SK-N-SH (cell line): ENCODE measurements at regions not wholly inside any gene's neighbourhood (a gene's known extent, or its start where the extent isn't known, plus 50 kb on each side); places are given as distances from the start of the nearest gene placed in this dataset.
A peak's percentile ranks its signal among the peaks of the same experiment; 100 is the strongest.

Experiments
- CTCF ChIA-PET: fragments of 300-600, 350-600 bp; formaldehyde crosslinking; extraction: SDS; loops from one replicate; lab custom pipeline; 2021; lab: Yijun Ruan, JAX
- POLR2A ChIA-PET: fragments of 350-600 bp; sonication (Branson Sonifier 250); formaldehyde crosslinking; extraction: SDS; loops from one replicate; lab custom pipeline; 2020; ENCODE audit warnings: antibody characterized with exemption, inconsistent platforms; lab: Yijun Ruan, JAX
- DNase-seq: peaks from one replicate; pipeline ENCODE4 v3.0.0; 2012
- H2AFZ ChIP-seq: fragments of 200-600 bp; sonication (generic); 2 replicates; pipeline ENCODE4 v1.8.1; 2016; ENCODE audit warnings: antibody characterized with exemption, mild to moderate bottlenecking, low read depth
- H3F3A ChIP-seq: fragments of 200-600 bp; sonication (generic); replicated peaks from 2 replicates; pipeline ENCODE3; 2016; ENCODE audit warnings: antibody characterized with exemption, mild to moderate bottlenecking; ENCODE audit not compliant: insufficient read depth
- H3K27ac ChIP-seq, 2 experiments: fragments of 200-500 bp in 1 of 2; fragments of 200-600 bp in 1 of 2; sonication (Bioruptor generic) in 1 of 2; sonication (generic), shearing (Covaris generic) in 1 of 2; 2 replicates each; pipeline versions ENCODE4 v1.5.1 to v1.6.1; 2014 to 2016; ENCODE audit warnings: low read depth in 2 of 2, inconsistent platforms in 1 of 2, low read length in 1 of 2, mild to moderate bottlenecking in 1 of 2, mixed read lengths in 1 of 2
- H3K27me3 ChIP-seq: fragments of 200-600 bp; sonication (generic), shearing (Covaris generic); 2 replicates; pipeline ENCODE4 v1.6.1; 2016; ENCODE audit warnings: mixed run types; ENCODE audit not compliant: insufficient read depth
- H3K36me3 ChIP-seq, 2 experiments: fragments of 200-500 bp in 1 of 2; fragments of 200-600 bp in 1 of 2; sonication (Bioruptor generic) in 1 of 2; sonication (generic) in 1 of 2; replicated peaks in 1 of 2; 2 replicates each; pipeline versions ENCODE3 to v1.5.1; 2014 to 2016; ENCODE audit warnings: low read length in 1 of 2, mild to moderate bottlenecking in 1 of 2; ENCODE audit not compliant: insufficient read depth in 2 of 2, control insufficient read depth in 1 of 2
- H3K4me1 ChIP-seq, 2 experiments: fragments of 200-500 bp in 1 of 2; fragments of 200-600 bp in 1 of 2; sonication (Bioruptor generic) in 1 of 2; sonication (generic), shearing (Covaris generic) in 1 of 2; 2 replicates each; pipeline versions ENCODE4 v1.5.1 to v1.6.1; 2014 to 2016; ENCODE audit warnings: low read depth in 1 of 2, low read length in 1 of 2, mixed run types in 1 of 2; ENCODE audit not compliant: insufficient read depth in 2 of 2, control insufficient read depth in 1 of 2
- H3K4me2 ChIP-seq: fragments of 200-600 bp; sonication (generic), shearing (Covaris generic); 2 replicates; pipeline ENCODE4 v1.6.1; 2017; ENCODE audit warnings: mixed run types
- H3K4me3 ChIP-seq, 2 experiments: fragments of 200-500 bp in 1 of 2; fragments of 200-600 bp in 1 of 2; sonication (Bioruptor generic) in 1 of 2; sonication (generic), shearing (Covaris generic) in 1 of 2; 2 replicates each; pipeline versions ENCODE4 v1.5.1 to v1.8.1; 2014 to 2016; ENCODE audit warnings: low read depth in 2 of 2, inconsistent platforms in 1 of 2, low read length in 1 of 2, mild to moderate bottlenecking in 1 of 2, mixed read lengths in 1 of 2, moderate library complexity in 1 of 2
- H3K79me2 ChIP-seq: fragments of 200-600 bp; sonication (generic); 2 replicates; pipeline ENCODE4 v1.8.1; 2017; ENCODE audit warnings: mild to moderate bottlenecking; ENCODE audit not compliant: insufficient read depth
- H3K9ac ChIP-seq: fragments of 200-600 bp; sonication (generic); 2 replicates; pipeline ENCODE4 v1.6.1; 2017; ENCODE audit warnings: mixed run types
- H3K9me2 ChIP-seq: fragments of 200-600 bp; sonication (generic); 2 replicates; pipeline ENCODE4 v1.6.1; 2017; ENCODE audit warnings: mixed run types
- H3K9me3 ChIP-seq: fragments of 200-600 bp; sonication (generic); 2 replicates; pipeline ENCODE4 v1.6.1; 2017; ENCODE audit warnings: mixed run types, mild to moderate bottlenecking, moderate library complexity
- H4K20me1 ChIP-seq: fragments of 200-600 bp; sonication (generic); 2 replicates; pipeline ENCODE4 v1.6.1; 2017; ENCODE audit warnings: mild to moderate bottlenecking, mixed run types; ENCODE audit not compliant: insufficient read depth
- EZH2phosphoT487 ChIP-seq: fragments of 200-600 bp; sonication (generic); IDR thresholded peaks from 2 replicates; pipeline ENCODE4 v1.6.1; 2017; ENCODE audit warnings: low read depth, mixed run types, mild to moderate bottlenecking, antibody characterized with exemption, moderate library complexity, borderline replicate concordance
- FOSL2 ChIP-seq: IDR thresholded peaks from 2 replicates; pipeline ENCODE4 v1.4.0; 2012; ENCODE audit warnings: low read depth, mild to moderate bottlenecking, moderate library complexity, borderline replicate concordance
- FOXM1 ChIP-seq: IDR thresholded peaks from 2 replicates; pipeline ENCODE4 v1.4.0; 2012; ENCODE audit warnings: low read depth, mild to moderate bottlenecking
- GABPA ChIP-seq: IDR thresholded peaks from 2 replicates; pipeline ENCODE4 v1.4.0; 2012; ENCODE audit warnings: low read depth, mild to moderate bottlenecking
- GATA2 ChIP-seq: sonication (generic); formaldehyde crosslinking; IDR thresholded peaks from 2 replicates; pipeline ENCODE4 v1.5.0; 2020; ENCODE audit warnings: mild to moderate bottlenecking, missing genetic modification reagents
- JUND ChIP-seq: IDR thresholded peaks from 2 replicates; pipeline ENCODE4 v1.4.0; 2012
- MXI1 ChIP-seq: IDR thresholded peaks from 2 replicates; pipeline ENCODE4 v1.6.1; 2012; ENCODE audit warnings: mild to moderate bottlenecking, low read depth, low read length, improper control_type of control experiment
- NFIC ChIP-seq: IDR thresholded peaks from 2 replicates; pipeline ENCODE4 v1.4.0; 2012; ENCODE audit warnings: borderline replicate concordance
- NRF1 ChIP-seq: IDR thresholded peaks from 2 replicates; pipeline ENCODE4 v1.6.1; 2012; ENCODE audit warnings: low read depth, mild to moderate bottlenecking, low read length
- POLR2AphosphoS5 ChIP-seq: IDR thresholded peaks from 2 replicates; pipeline ENCODE4 v1.6.1; 2012; ENCODE audit warnings: low read depth, low read length
- RFX5 ChIP-seq: IDR thresholded peaks from 2 replicates; pipeline ENCODE4 v1.6.1; 2012; ENCODE audit warnings: mild to moderate bottlenecking, improper control_type of control experiment, low read length
- RXRA ChIP-seq: IDR thresholded peaks from 2 replicates; pipeline ENCODE4 v1.4.0; 2012; ENCODE audit warnings: low read depth, mild to moderate bottlenecking, borderline replicate concordance
- TCF12 ChIP-seq: IDR thresholded peaks from 2 replicates; pipeline ENCODE4 v1.4.0; 2012
- YY1 ChIP-seq: IDR thresholded peaks from 2 replicates; pipeline ENCODE4 v1.4.0; 2012; ENCODE audit warnings: low read depth, mild to moderate bottlenecking
- WGBS: methylation state at CpG from one replicate; pipeline ENCODE4 v1.1.6; 2017; ENCODE audit warnings: low lambda C conversion rate; 5-methylcytosine and 5-hydroxymethylcytosine counted together
- TF ChIP-seq, protein P1 (sequence below): fragments of 200-600 bp; sonication (generic); IDR thresholded peaks from 2 replicates; pipeline ENCODE4 v1.6.1; 2017; ENCODE audit warnings: antibody characterized with exemption, mild to moderate bottlenecking, moderate library complexity
- TF ChIP-seq, protein P2 (sequence below): IDR thresholded peaks from 2 replicates; pipeline ENCODE4 v1.4.0; 2012; ENCODE audit warnings: low read depth, borderline replicate concordance
- TF ChIP-seq, protein P3 (sequence below): IDR thresholded peaks from 2 replicates; pipeline ENCODE4 v1.4.0; 2012; ENCODE audit warnings: low read depth, borderline replicate concordance
- TF ChIP-seq, protein P4 (sequence below): IDR thresholded peaks from 2 replicates; pipeline ENCODE4 v1.6.1; 2012; ENCODE audit warnings: mild to moderate bottlenecking, low read depth, low read length, moderate library complexity
- TF ChIP-seq, protein P5 (sequence below): IDR thresholded peaks from 2 replicates; pipeline ENCODE4 v1.4.0; 2012; ENCODE audit warnings: low read depth

GRCh38 chr16:64132190-64132589 lies 989.7 kb downstream of the CDH11 start:
- Histone ChIP-seq H3F3A (no peaks in the 10 kb centered on the region), H3K27ac (no peak overlapping the region), H3K27me3 (no peaks in the 10 kb centered on the region), H3K9ac (no peak overlapping the region), H3K4me2 (no peak overlapping the region), H3K9me2 (no peaks in the 10 kb centered on the region), H4K20me1 (no peaks in the 10 kb centered on the region), H2AFZ (0 out of 2 replicates have a peak overlapping the region, but pooled peaks have one; percentile 9), H3K4me1 (peaks cover 0 to 7% of the 10 kb centered on the region in 2 experiments; a peak in 2 of 4 replicates), H3K9me3 (no peaks in the 10 kb centered on the region), H3K79me2 (no peaks in the 10 kb centered on the region), H3K36me3 (no peaks in the 10 kb centered on the region), H3K4me3 (no peak overlapping the region)
- ChIA-PET POLR2A (no interaction called here), CTCF (no interaction called here)
- TF ChIP-seq JUND: no peak
- TF ChIP-seq, protein P1, sequence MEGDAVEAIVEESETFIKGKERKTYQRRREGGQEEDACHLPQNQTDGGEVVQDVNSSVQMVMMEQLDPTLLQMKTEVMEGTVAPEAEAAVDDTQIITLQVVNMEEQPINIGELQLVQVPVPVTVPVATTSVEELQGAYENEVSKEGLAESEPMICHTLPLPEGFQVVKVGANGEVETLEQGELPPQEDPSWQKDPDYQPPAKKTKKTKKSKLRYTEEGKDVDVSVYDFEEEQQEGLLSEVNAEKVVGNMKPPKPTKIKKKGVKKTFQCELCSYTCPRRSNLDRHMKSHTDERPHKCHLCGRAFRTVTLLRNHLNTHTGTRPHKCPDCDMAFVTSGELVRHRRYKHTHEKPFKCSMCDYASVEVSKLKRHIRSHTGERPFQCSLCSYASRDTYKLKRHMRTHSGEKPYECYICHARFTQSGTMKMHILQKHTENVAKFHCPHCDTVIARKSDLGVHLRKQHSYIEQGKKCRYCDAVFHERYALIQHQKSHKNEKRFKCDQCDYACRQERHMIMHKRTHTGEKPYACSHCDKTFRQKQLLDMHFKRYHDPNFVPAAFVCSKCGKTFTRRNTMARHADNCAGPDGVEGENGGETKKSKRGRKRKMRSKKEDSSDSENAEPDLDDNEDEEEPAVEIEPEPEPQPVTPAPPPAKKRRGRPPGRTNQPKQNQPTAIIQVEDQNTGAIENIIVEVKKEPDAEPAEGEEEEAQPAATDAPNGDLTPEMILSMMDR: no peak
- no peak for TF ChIP-seq EZH2phosphoT487
- TF ChIP-seq NRF1: no peak
- TF ChIP-seq, protein P2, sequence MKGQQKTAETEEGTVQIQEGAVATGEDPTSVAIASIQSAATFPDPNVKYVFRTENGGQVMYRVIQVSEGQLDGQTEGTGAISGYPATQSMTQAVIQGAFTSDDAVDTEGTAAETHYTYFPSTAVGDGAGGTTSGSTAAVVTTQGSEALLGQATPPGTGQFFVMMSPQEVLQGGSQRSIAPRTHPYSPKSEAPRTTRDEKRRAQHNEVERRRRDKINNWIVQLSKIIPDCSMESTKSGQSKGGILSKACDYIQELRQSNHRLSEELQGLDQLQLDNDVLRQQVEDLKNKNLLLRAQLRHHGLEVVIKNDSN: no peak
- TF ChIP-seq YY1: no peak
- no peak for TF ChIP-seq MXI1
- TF ChIP-seq RXRA: no peak
- no peak for TF ChIP-seq FOSL2
- TF ChIP-seq, protein P3, sequence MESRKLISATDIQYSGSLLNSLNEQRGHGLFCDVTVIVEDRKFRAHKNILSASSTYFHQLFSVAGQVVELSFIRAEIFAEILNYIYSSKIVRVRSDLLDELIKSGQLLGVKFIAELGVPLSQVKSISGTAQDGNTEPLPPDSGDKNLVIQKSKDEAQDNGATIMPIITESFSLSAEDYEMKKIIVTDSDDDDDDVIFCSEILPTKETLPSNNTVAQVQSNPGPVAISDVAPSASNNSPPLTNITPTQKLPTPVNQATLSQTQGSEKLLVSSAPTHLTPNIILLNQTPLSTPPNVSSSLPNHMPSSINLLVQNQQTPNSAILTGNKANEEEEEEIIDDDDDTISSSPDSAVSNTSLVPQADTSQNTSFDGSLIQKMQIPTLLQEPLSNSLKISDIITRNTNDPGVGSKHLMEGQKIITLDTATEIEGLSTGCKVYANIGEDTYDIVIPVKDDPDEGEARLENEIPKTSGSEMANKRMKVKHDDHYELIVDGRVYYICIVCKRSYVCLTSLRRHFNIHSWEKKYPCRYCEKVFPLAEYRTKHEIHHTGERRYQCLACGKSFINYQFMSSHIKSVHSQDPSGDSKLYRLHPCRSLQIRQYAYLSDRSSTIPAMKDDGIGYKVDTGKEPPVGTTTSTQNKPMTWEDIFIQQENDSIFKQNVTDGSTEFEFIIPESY: no peak
- TF ChIP-seq, protein P4, sequence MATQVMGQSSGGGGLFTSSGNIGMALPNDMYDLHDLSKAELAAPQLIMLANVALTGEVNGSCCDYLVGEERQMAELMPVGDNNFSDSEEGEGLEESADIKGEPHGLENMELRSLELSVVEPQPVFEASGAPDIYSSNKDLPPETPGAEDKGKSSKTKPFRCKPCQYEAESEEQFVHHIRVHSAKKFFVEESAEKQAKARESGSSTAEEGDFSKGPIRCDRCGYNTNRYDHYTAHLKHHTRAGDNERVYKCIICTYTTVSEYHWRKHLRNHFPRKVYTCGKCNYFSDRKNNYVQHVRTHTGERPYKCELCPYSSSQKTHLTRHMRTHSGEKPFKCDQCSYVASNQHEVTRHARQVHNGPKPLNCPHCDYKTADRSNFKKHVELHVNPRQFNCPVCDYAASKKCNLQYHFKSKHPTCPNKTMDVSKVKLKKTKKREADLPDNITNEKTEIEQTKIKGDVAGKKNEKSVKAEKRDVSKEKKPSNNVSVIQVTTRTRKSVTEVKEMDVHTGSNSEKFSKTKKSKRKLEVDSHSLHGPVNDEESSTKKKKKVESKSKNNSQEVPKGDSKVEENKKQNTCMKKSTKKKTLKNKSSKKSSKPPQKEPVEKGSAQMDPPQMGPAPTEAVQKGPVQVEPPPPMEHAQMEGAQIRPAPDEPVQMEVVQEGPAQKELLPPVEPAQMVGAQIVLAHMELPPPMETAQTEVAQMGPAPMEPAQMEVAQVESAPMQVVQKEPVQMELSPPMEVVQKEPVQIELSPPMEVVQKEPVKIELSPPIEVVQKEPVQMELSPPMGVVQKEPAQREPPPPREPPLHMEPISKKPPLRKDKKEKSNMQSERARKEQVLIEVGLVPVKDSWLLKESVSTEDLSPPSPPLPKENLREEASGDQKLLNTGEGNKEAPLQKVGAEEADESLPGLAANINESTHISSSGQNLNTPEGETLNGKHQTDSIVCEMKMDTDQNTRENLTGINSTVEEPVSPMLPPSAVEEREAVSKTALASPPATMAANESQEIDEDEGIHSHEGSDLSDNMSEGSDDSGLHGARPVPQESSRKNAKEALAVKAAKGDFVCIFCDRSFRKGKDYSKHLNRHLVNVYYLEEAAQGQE: no peak
- no peak for TF ChIP-seq TCF12
- no peak for TF ChIP-seq GABPA
- no peak for TF ChIP-seq FOXM1
- TF ChIP-seq, protein P5, sequence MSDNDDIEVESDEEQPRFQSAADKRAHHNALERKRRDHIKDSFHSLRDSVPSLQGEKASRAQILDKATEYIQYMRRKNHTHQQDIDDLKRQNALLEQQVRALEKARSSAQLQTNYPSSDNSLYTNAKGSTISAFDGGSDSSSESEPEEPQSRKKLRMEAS: no peak
- TF ChIP-seq POLR2AphosphoS5: no peak
- TF ChIP-seq NFIC: no peak
- no peak for TF ChIP-seq GATA2 (CRISPR knock-in tag)
- TF ChIP-seq RFX5: no peak
- DNase-seq: no peak
- WGBS: 83% methylated on average over 3 of the region's 3 CpGs
